ENCODE measurements at regions not wholly inside any gene's neighbourhood (a gene's known extent, or its start where the extent isn't known, plus 50 kb on each side); places are given as distances from the start of the nearest gene placed in this dataset.

GRCh38 chr4:100016191-100016590, 66.1 kb upstream of the H2AZ1 start:
- no peak for TF ChIP-seq CTCF (IDR thresholded peaks at IDR 0.05)
- no peak for TF ChIP-seq POLR2AphosphoS5 (IDR thresholded peaks at IDR 0.05; ENCODE audit: low read depth, low read length)
- TF ChIP-seq SIN3A (IDR thresholded peaks at IDR 0.05; ENCODE audit: borderline replicate concordance, insufficient read depth, low read depth, low read length), result no peak
